ENCODE measurements at regions not wholly inside any gene's neighbourhood (a gene's known extent, or its start where the extent isn't known, plus 50 kb on each side); places are given as distances from the start of the nearest gene placed in this dataset.

DNA sequence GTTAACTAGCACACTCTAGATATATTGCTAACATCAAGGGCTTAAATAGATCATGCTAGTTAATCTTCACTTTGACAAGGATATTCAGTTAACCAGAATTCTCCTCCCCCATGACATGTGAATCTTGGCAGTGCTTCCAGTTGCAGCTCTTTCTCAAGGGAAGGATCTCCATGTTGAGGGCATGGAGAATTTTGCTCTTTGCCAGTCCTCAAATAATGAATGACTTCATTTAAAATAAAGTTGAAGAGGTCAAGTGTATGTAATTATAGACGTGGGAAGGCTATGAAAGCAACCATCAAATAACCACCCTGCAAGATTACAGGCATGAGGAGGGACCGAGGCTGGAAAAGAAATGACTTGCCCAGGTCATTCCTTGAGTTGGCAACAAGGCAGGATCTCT lies 87.3 kb upstream of the CPEB2 start:
- no peak for TF ChIP-seq CTCF (IDR thresholded peaks at IDR 0.05; ENCODE audit: extremely low read depth, low read depth, low read length)
- no peaks in the 10 kb centered on the region for H4K20me1 ChIP-seq (ENCODE audit: insufficient read depth, low read length)
- peaks cover 11% of the 10 kb centered on the region for H3K4me1 ChIP-seq (ENCODE audit: insufficient read depth, low read length)
- no peak overlapping the region for H3K4me3 ChIP-seq (ENCODE audit: insufficient read depth, low read length)
- no peak overlapping the region for H2AFZ ChIP-seq (ENCODE audit: low read length)
- peaks cover 8% of the 10 kb centered on the region for H3K27me3 ChIP-seq (ENCODE audit: insufficient read depth, low read length)
- no peak for DNase-seq (ENCODE audit: insufficient read length, low spot score, missing footprints)
- H3K9me3 ChIP-seq (ENCODE audit: low read depth, low read length): no peaks in the 10 kb centered on the region
- no peaks in the 10 kb centered on the region for H3K36me3 ChIP-seq (ENCODE audit: insufficient read depth, low read length)
- no peaks in the 10 kb centered on the region for H3K79me2 ChIP-seq (ENCODE audit: insufficient read depth, low read length)
- H3K27ac ChIP-seq (ENCODE audit: low read depth, low read length): no peak overlapping the region
- H3K4me2 ChIP-seq (ENCODE audit: insufficient read depth, low read length): no peak overlapping the region

DNA sequence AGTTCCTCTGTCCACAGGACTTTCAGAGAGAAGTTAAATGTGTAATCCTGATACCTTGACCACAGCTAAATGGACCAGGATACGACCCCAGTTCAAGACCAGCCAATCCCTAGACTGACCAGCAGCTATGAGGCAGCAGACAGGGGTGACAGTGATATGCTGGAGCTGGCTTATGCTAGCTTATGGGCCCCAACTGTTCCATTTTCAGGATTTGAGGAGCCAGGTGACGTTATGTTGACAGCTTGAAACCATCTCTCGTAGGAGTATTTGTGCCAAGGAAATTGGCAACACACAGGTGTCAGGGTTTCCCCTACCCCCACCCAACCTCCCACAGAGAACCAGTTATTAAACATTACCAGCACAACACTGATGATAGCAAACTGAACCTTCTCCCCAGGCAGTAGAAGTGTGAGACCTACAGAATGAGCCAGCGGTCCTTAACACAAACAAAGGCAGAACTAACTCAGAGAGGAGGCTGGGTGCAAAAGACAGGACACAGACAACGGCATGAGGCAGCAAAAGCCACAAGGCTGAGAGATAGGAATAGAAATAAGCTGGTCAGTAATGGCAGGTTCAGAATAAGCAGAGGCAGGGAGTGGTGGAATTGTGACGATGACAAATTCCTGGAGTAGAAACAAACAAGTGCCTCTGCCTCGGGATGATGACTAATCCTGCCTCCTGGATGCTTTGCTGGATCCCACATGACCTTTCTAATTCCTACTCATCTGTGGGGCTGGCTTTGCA lies 85.6 kb upstream of the CPEB2 start:
- H2AFZ ChIP-seq (ENCODE audit: low read length): no peak overlapping the region
- no peak overlapping the region for H3K27ac ChIP-seq (ENCODE audit: low read depth, low read length)
- peak overlapping the region; percentile 5 for H3K4me2 ChIP-seq (ENCODE audit: insufficient read depth, low read length)
- no peak overlapping the region for H3K4me3 ChIP-seq (ENCODE audit: insufficient read depth, low read length)
- H3K36me3 ChIP-seq (ENCODE audit: insufficient read depth, low read length): no peaks in the 10 kb centered on the region
- no peaks in the 10 kb centered on the region for H3K79me2 ChIP-seq (ENCODE audit: insufficient read depth, low read length)
- peaks cover 11% of the 10 kb centered on the region for H3K4me1 ChIP-seq (ENCODE audit: insufficient read depth, low read length)
- DNase-seq (ENCODE audit: insufficient read length, low spot score, missing footprints): peak; percentile 78
- TF ChIP-seq CTCF (IDR thresholded peaks at IDR 0.05; ENCODE audit: extremely low read depth, low read depth, low read length): no peak
- H3K27me3 ChIP-seq (ENCODE audit: insufficient read depth, low read length): no peaks in the 10 kb centered on the region
- no peaks in the 10 kb centered on the region for H4K20me1 ChIP-seq (ENCODE audit: insufficient read depth, low read length)
- H3K9me3 ChIP-seq (ENCODE audit: low read depth, low read length): no peaks in the 10 kb centered on the region

DNA sequence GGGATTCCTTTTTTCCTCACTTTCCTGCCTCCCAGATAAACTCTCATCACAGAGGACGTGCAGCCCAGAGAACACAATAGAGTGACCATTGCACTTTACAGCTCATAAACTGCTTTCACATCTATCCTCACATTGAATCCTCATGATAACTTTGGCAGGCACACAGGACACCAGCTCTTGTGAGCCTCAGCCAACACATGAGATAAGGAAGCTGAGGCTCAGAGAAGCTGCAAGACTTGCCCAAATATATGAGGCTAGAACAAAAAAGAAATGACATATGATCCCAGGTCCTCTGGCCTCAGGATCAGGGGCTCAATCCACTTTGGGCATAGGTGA lies 85.0 kb upstream of the CPEB2 start:
- Histone ChIP-seq H3K36me3 (ENCODE audit: insufficient read depth, low read length) (no peaks in the 10 kb centered on the region), H3K27me3 (ENCODE audit: insufficient read depth, low read length) (no peaks in the 10 kb centered on the region), H3K9me3 (ENCODE audit: low read depth, low read length) (no peaks in the 10 kb centered on the region), H4K20me1 (ENCODE audit: insufficient read depth, low read length) (no peaks in the 10 kb centered on the region), H3K27ac (ENCODE audit: low read depth, low read length) (no peak overlapping the region), H2AFZ (ENCODE audit: low read length) (no peak overlapping the region), H3K4me3 (ENCODE audit: insufficient read depth, low read length) (no peak overlapping the region), H3K4me2 (ENCODE audit: insufficient read depth, low read length) (peak overlapping the region; percentile 5), H3K4me1 (ENCODE audit: insufficient read depth, low read length) (peaks cover 11% of the 10 kb centered on the region), H3K79me2 (ENCODE audit: insufficient read depth, low read length) (no peaks in the 10 kb centered on the region)
- no peak for DNase-seq (ENCODE audit: insufficient read length, low spot score, missing footprints)
- TF ChIP-seq CTCF (IDR thresholded peaks at IDR 0.05; ENCODE audit: extremely low read depth, low read depth, low read length): no peak

DNA sequence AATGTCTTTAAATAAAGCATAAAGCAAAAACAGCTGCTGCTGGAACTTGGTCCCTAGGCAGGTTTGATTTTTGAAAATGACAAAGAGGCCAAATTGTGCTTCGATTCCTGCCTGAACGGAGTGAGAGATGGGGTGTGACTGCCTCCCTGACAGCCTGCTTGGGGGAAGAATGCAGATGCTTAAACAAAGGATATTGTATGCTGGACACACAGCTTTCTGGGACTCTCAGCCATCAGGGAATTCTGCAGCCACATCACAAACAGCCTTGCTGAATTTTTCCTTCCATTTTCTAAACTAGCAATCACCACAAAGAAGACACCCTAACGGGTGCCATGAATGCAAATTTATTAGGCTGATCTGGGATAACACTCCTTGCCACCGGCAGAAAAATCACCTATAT lies 83.9 kb upstream of the CPEB2 start:
- H2AFZ ChIP-seq (ENCODE audit: low read length): no peak overlapping the region
- H3K27ac ChIP-seq (ENCODE audit: low read depth, low read length): no peak overlapping the region
- H3K4me2 ChIP-seq (ENCODE audit: insufficient read depth, low read length): no peak overlapping the region
- H3K36me3 ChIP-seq (ENCODE audit: insufficient read depth, low read length): no peaks in the 10 kb centered on the region
- no peak for DNase-seq (ENCODE audit: insufficient read length, low spot score, missing footprints)
- no peaks in the 10 kb centered on the region for H3K79me2 ChIP-seq (ENCODE audit: insufficient read depth, low read length)
- TF ChIP-seq CTCF (IDR thresholded peaks at IDR 0.05; ENCODE audit: extremely low read depth, low read depth, low read length): no peak
- no peaks in the 10 kb centered on the region for H4K20me1 ChIP-seq (ENCODE audit: insufficient read depth, low read length)
- H3K27me3 ChIP-seq (ENCODE audit: insufficient read depth, low read length): no peaks in the 10 kb centered on the region
- no peaks in the 10 kb centered on the region for H3K9me3 ChIP-seq (ENCODE audit: low read depth, low read length)
- H3K4me3 ChIP-seq (ENCODE audit: insufficient read depth, low read length): no peak overlapping the region
- H3K4me1 ChIP-seq (ENCODE audit: insufficient read depth, low read length): peaks cover 11% of the 10 kb centered on the region
